ENCODE measurements at regions not wholly inside any gene's neighbourhood (a gene's known extent, or its start where the extent isn't known, plus 50 kb on each side); places are given as distances from the start of the nearest gene placed in this dataset.

DNA sequence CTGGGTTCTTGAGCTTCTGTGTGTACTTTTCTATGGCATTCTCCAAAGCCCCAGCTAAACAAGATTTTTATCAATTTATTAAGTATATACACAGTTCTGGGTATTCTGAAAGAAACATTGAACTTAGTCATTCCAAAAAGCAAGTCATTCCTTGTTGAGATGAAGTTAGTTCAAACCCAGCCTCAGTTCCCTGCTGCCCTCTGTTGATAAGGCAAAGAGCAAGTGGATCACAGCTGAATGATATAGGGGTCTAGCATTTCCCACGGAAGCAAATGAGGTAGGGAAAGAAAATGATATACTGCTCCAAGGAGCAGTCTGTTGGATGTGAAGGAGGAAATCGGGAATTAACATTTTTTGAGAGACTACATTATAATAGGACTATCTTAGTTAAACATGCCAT lies 841.8 kb upstream of the TENM4 start:
- TF ChIP-seq, protein P1, sequence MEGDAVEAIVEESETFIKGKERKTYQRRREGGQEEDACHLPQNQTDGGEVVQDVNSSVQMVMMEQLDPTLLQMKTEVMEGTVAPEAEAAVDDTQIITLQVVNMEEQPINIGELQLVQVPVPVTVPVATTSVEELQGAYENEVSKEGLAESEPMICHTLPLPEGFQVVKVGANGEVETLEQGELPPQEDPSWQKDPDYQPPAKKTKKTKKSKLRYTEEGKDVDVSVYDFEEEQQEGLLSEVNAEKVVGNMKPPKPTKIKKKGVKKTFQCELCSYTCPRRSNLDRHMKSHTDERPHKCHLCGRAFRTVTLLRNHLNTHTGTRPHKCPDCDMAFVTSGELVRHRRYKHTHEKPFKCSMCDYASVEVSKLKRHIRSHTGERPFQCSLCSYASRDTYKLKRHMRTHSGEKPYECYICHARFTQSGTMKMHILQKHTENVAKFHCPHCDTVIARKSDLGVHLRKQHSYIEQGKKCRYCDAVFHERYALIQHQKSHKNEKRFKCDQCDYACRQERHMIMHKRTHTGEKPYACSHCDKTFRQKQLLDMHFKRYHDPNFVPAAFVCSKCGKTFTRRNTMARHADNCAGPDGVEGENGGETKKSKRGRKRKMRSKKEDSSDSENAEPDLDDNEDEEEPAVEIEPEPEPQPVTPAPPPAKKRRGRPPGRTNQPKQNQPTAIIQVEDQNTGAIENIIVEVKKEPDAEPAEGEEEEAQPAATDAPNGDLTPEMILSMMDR (IDR thresholded peaks at IDR 0.05), result no peak
- TF ChIP-seq POLR2A (IDR thresholded peaks at IDR 0.05), result no peak

All from adrenal gland (tissue), 5 donors.